H1 (cell line): ENCODE measurements at regions not wholly inside any gene's neighbourhood (a gene's known extent, or its start where the extent isn't known, plus 50 kb on each side); places are given as distances from the start of the nearest gene placed in this dataset.

Experiments
- CTCF ChIA-PET: fragments of 300-600 bp; sonication (Branson Sonifier 250); formaldehyde crosslinking; loops from one replicate; lab custom pipeline; 2021; ENCODE audit not compliant: partially characterized antibody; lab: Charles Lee
- POLR2A ChIA-PET: fragments of 300-600 bp; sonication (Branson Sonifier 250); formaldehyde crosslinking; loops from one replicate; lab custom pipeline; 2021; ENCODE audit warnings: inconsistent platforms; ENCODE audit not compliant: partially characterized antibody; lab: Charles Lee
- DNase-seq, 2 experiments: peaks; one replicate each; pipeline versions ENCODE4 v3.0.0 to v3.0.0-alpha.2; 2010 to 2022; ENCODE audit warnings: low spot score in 2 of 2, low read depth in 1 of 2, mixed read lengths in 1 of 2
- FAIRE-seq: peaks from 2 replicates; lab custom pipeline; 2011; peaks lifted over from hg19 to GRCh38; lab: Jason Lieb, UNC
- H2AFZ ChIP-seq: 2 replicates; pipeline ENCODE4 v1.8.1; 2012; ENCODE audit warnings: low read length, inconsistent platforms
- H2AK5ac ChIP-seq: 2 replicates; pipeline ENCODE4 v1.6.1; 2013; ENCODE audit warnings: low read depth, low read length
- H2BK120ac ChIP-seq: replicated peaks from 2 replicates; pipeline ENCODE3; 2013; ENCODE audit warnings: low read depth, low read length, inconsistent platforms
- H2BK12ac ChIP-seq: 2 replicates; pipeline ENCODE4 v1.6.1; 2013; ENCODE audit warnings: low read depth, low read length
- H2BK15ac ChIP-seq: 2 replicates; pipeline ENCODE4 v1.6.1; 2013; ENCODE audit warnings: low read length
- H2BK20ac ChIP-seq: 2 replicates; pipeline ENCODE4 v1.6.1; 2013; ENCODE audit warnings: low read length
- H2BK5ac ChIP-seq: 2 replicates; pipeline ENCODE4 v1.6.1; 2013; ENCODE audit warnings: low read depth, low read length
- H3K14ac ChIP-seq: 2 replicates; pipeline ENCODE4 v1.6.1; 2013; ENCODE audit warnings: inconsistent platforms; ENCODE audit not compliant: insufficient read length
- H3K18ac ChIP-seq: 2 replicates; pipeline ENCODE4 v1.6.1; 2013; ENCODE audit warnings: low read length; ENCODE audit errors: extremely low read depth
- H3K23ac ChIP-seq: 2 replicates; pipeline ENCODE4 v1.6.1; 2013; ENCODE audit warnings: inconsistent platforms; ENCODE audit not compliant: insufficient read length
- H3K23me2 ChIP-seq: 2 replicates; pipeline ENCODE4 v1.6.1; 2013; ENCODE audit warnings: low read depth, low read length
- H3K27ac ChIP-seq: 2 replicates; pipeline ENCODE4 v1.6.1; 2011; ENCODE audit warnings: low read depth, low read length, inconsistent platforms
- H3K27me3 ChIP-seq, 4 experiments: replicated peaks in 1 of 4; 1 replicate in 1 of 4; 2 replicates in 3 of 4; pipeline versions ENCODE4 v1.6.1 to v1.8.1; 2011 to 2013; ENCODE audit warnings: low read length in 3 of 4, mild to moderate bottlenecking in 3 of 4, inconsistent platforms in 2 of 4, mixed read lengths in 2 of 4, moderate library complexity in 1 of 4; ENCODE audit not compliant: control insufficient read depth in 3 of 4, insufficient read depth in 3 of 4; ENCODE audit errors: extremely low read depth in 1 of 4
- H3K36me3 ChIP-seq, 4 experiments: 2 replicates each; pipeline versions ENCODE4 v1.6.1 to v1.8.1; 2011 to 2013; ENCODE audit warnings: mild to moderate bottlenecking in 4 of 4, low read length in 3 of 4, moderate library complexity in 2 of 4, control low read depth in 1 of 4, inconsistent platforms in 1 of 4; ENCODE audit not compliant: insufficient read depth in 4 of 4, control insufficient read depth in 2 of 4
- H3K4ac ChIP-seq: replicated peaks from 2 replicates; pipeline ENCODE3; 2013; ENCODE audit warnings: low read length, low read depth, mixed read lengths, inconsistent platforms; ENCODE audit not compliant: insufficient read length
- H3K4me1 ChIP-seq, 4 experiments: replicated peaks in 1 of 4; 1 replicate in 1 of 4; 2 replicates in 3 of 4; pipeline versions ENCODE4 v1.6.1 to v1.8.1; 2011 to 2013; ENCODE audit warnings: low read length in 3 of 4, inconsistent platforms in 2 of 4, mixed read lengths in 1 of 4; ENCODE audit not compliant: insufficient read depth in 4 of 4, control insufficient read depth in 3 of 4
- H3K4me2 ChIP-seq, 2 experiments: 2 replicates each; pipeline versions ENCODE4 v1.6.1 to v1.8.1; 2011 to 2013; ENCODE audit warnings: low read depth in 2 of 2, low read length in 2 of 2, control low read depth in 1 of 2, inconsistent platforms in 1 of 2, mild to moderate bottlenecking in 1 of 2; ENCODE audit not compliant: insufficient read depth in 1 of 2
- H3K4me3 ChIP-seq, 4 experiments: fragments of 200-600, 300-600 bp in 1 of 4; sonication (generic), shearing (Covaris generic), sonication (Bioruptor Twin) in 1 of 4; 2 replicates each; pipeline versions ENCODE4 v1.5.1 to v1.8.1; 2011 to 2016; ENCODE audit warnings: low read length in 4 of 4, low read depth in 3 of 4, control low read depth in 2 of 4, inconsistent platforms in 2 of 4, mild to moderate bottlenecking in 2 of 4, mixed read lengths in 1 of 4, moderate library complexity in 1 of 4; ENCODE audit not compliant: insufficient read depth in 2 of 4; ENCODE audit errors: extremely low read depth in 1 of 4
- H3K56ac ChIP-seq: replicated peaks from 2 replicates; pipeline ENCODE3; 2013; ENCODE audit warnings: low read depth, mild to moderate bottlenecking, mixed read lengths, low read length, inconsistent platforms; ENCODE audit not compliant: insufficient read length
- H3K79me1 ChIP-seq: 2 replicates; pipeline ENCODE4 v1.6.1; 2013; ENCODE audit warnings: low read depth, low read length, control low read depth
- H3K79me2 ChIP-seq, 2 experiments: 2 replicates each; pipeline versions ENCODE4 v1.6.1 to v1.8.1; 2012 to 2013; ENCODE audit warnings: low read length in 2 of 2, mild to moderate bottlenecking in 2 of 2, inconsistent platforms in 1 of 2; ENCODE audit not compliant: insufficient read depth in 2 of 2, control insufficient read depth in 1 of 2
- H3K9ac ChIP-seq, 4 experiments: replicated peaks in 1 of 4; 1 replicate in 1 of 4; 2 replicates in 3 of 4; pipeline versions ENCODE4 v1.6.1 to v1.8.1; 2011 to 2013; ENCODE audit warnings: low read depth in 3 of 4, low read length in 3 of 4, control low read depth in 2 of 4, mild to moderate bottlenecking in 2 of 4, moderate library complexity in 2 of 4, inconsistent platforms in 1 of 4; ENCODE audit errors: extremely low read depth in 1 of 4
- H3K9me3 ChIP-seq, 2 experiments: 2 replicates each; pipeline versions ENCODE4 v1.6.1 to v1.8.1; 2012 to 2013; ENCODE audit warnings: mild to moderate bottlenecking in 2 of 2, moderate library complexity in 2 of 2, control low read depth in 1 of 2, inconsistent platforms in 1 of 2, low read depth in 1 of 2, low read length in 1 of 2, mixed read lengths in 1 of 2; ENCODE audit not compliant: insufficient read depth in 2 of 2
- H4K20me1 ChIP-seq, 2 experiments: replicated peaks in 1 of 2; 2 replicates each; pipeline versions ENCODE3 to v1.8.1; 2011 to 2013; ENCODE audit warnings: inconsistent platforms in 2 of 2, low read length in 2 of 2, mild to moderate bottlenecking in 1 of 2; ENCODE audit not compliant: insufficient read depth in 2 of 2, control insufficient read depth in 1 of 2
- H4K5ac ChIP-seq: 2 replicates; pipeline ENCODE4 v1.6.1; 2013; ENCODE audit warnings: low read length, low read depth, mixed read lengths, inconsistent platforms; ENCODE audit not compliant: insufficient read length
- H4K8ac ChIP-seq: 2 replicates; pipeline ENCODE4 v1.8.0; 2013; ENCODE audit warnings: mild to moderate bottlenecking, moderate library complexity, low read length, inconsistent platforms; ENCODE audit not compliant: insufficient read depth; ENCODE audit errors: extremely low read depth
- H4K91ac ChIP-seq: replicated peaks from 2 replicates; pipeline ENCODE3; 2013; ENCODE audit warnings: low read length, mixed read lengths, inconsistent platforms; ENCODE audit not compliant: insufficient read length
- CTCF ChIP-seq, 3 experiments: IDR thresholded peaks; 1 replicate in 2 of 3; 2 replicates in 1 of 3; pipeline versions ENCODE4 v1.5.1 to v1.6.1; 2011; ENCODE audit warnings: low read length in 3 of 3, mild to moderate bottlenecking in 3 of 3, inconsistent platforms in 2 of 3, low read depth in 1 of 3, moderate library complexity in 1 of 3; ENCODE audit not compliant: insufficient read depth in 1 of 3; ENCODE audit errors: control extremely low read depth in 1 of 3
- GABPA ChIP-seq: IDR thresholded peaks from 2 replicates; pipeline ENCODE4 v1.6.1; 2011; ENCODE audit warnings: mild to moderate bottlenecking, low read length, moderate library complexity, borderline replicate concordance; ENCODE audit not compliant: insufficient read depth
- HDAC2 ChIP-seq, 2 experiments: fragments of 300-600 bp in 1 of 2; sonication (generic) in 1 of 2; IDR thresholded peaks; 2 replicates each; pipeline ENCODE4 v1.6.1; 2011 to 2012; ENCODE audit warnings: low read depth in 2 of 2, low read length in 2 of 2, mild to moderate bottlenecking in 2 of 2, moderate library complexity in 2 of 2, borderline replicate concordance in 1 of 2, inconsistent platforms in 1 of 2
- JUND ChIP-seq: IDR thresholded peaks from 2 replicates; pipeline ENCODE4 v1.6.1; 2011; ENCODE audit warnings: mild to moderate bottlenecking, improper control_type of control experiment, low read length
- KDM4A ChIP-seq: IDR thresholded peaks from one replicate; pipeline ENCODE4 v1.7.1; 2012; ENCODE audit warnings: low read depth, mild to moderate bottlenecking, moderate library complexity, low read length, inconsistent platforms; ENCODE audit not compliant: severe bottlenecking
- NRF1 ChIP-seq: IDR thresholded peaks from 2 replicates; pipeline ENCODE4 v1.6.1; 2011; ENCODE audit warnings: mild to moderate bottlenecking, low read depth, low read length, improper control_type of control experiment
- PHF8 ChIP-seq: fragments of 200-600 bp; sonication (generic); conservative IDR thresholded peaks from 2 replicates; pipeline ENCODE4 v1.7.1; 2012; ENCODE audit warnings: low read depth, mild to moderate bottlenecking, inconsistent platforms, low read length, moderate library complexity
- SIRT6 ChIP-seq: IDR thresholded peaks from one replicate; pipeline ENCODE4 v1.7.1; 2012; ENCODE audit warnings: low read length, inconsistent platforms
- SP4 ChIP-seq: IDR thresholded peaks from 2 replicates; pipeline ENCODE4 v1.6.1; 2012; ENCODE audit warnings: low read length, inconsistent platforms
- ZNF274 ChIP-seq: IDR thresholded peaks from 2 replicates; pipeline ENCODE4 v1.7.0; 2012; ENCODE audit warnings: low read length, borderline replicate concordance; ENCODE audit errors: extremely low read depth
- WGBS, 2 experiments: shearing (Covaris generic) in 1 of 2; methylation state at CpG; one replicate each; pipeline versions ENCODE4 v1.1.6 to v1.1.7; 2013 to 2015; ENCODE audit warnings: low lambda C conversion rate in 2 of 2, mixed read lengths in 2 of 2, inconsistent platforms in 1 of 2, low coverage in 1 of 2, missing lambda C conversion rate in 1 of 2; ENCODE audit not compliant: insufficient replicate concordance in 2 of 2, insufficient coverage in 1 of 2, insufficient read length in 1 of 2; ENCODE audit errors: extremely low coverage in 1 of 2, missing lambda C conversion rate in 1 of 2; 5-methylcytosine and 5-hydroxymethylcytosine counted together

GRCh38 chr20:16178546-16179135 lies 394.6 kb downstream of the KIF16B start:
- no peaks in the 10 kb centered on the region for H3K9me3 ChIP-seq
- 100% methylated on average over 5 of the region's 5 CpGs; no CpG with 5 or more reads in 1 of the 2 experiments for WGBS, 2 experiments
- no peak overlapping the region for H4K91ac ChIP-seq
- no peak overlapping the region for H2BK120ac ChIP-seq
- H3K4ac ChIP-seq: no peak overlapping the region
- no peak overlapping the region for H2BK15ac ChIP-seq
- H3K27ac ChIP-seq: no peak overlapping the region
- ChIA-PET POLR2A (no interaction called here), CTCF (interaction anchor here (1.1 to 1.2 kb wide), 2 partner anchors 12 to 14 kb away, joined by 3 read pairs; no protein-coding TSS in a partner anchor)
- H2BK5ac ChIP-seq: no peak overlapping the region
- H2AK5ac ChIP-seq: no peak overlapping the region
- H3K23me2 ChIP-seq: no peaks in the 10 kb centered on the region
- no peaks in the 10 kb centered on the region for H3K4me1 ChIP-seq
- H3K56ac ChIP-seq: no peak overlapping the region
- DNase-seq (no peak), FAIRE-seq (no peak)
- no peaks in the 10 kb centered on the region for H3K79me2 ChIP-seq
- no peak overlapping the region for H3K9ac ChIP-seq
- H2BK20ac ChIP-seq: no peak overlapping the region
- no peak overlapping the region for H3K4me3 ChIP-seq
- H3K23ac ChIP-seq: no peak overlapping the region
- H3K79me1 ChIP-seq: no peaks in the 10 kb centered on the region
- H3K27me3 ChIP-seq: no peaks in the 10 kb centered on the region
- H3K36me3 ChIP-seq: no peaks in the 10 kb centered on the region
- no peak overlapping the region for H2BK12ac ChIP-seq
- no peak overlapping the region for H2AFZ ChIP-seq
- H3K4me2 ChIP-seq: no peak overlapping the region
- no peak overlapping the region for H4K5ac ChIP-seq
- no peak overlapping the region for H3K18ac ChIP-seq
- H4K8ac ChIP-seq: no peak overlapping the region
- no peaks in the 10 kb centered on the region for H4K20me1 ChIP-seq
- no peak overlapping the region for H3K14ac ChIP-seq
- no peak for TF ChIP-seq ZNF274
- TF ChIP-seq CTCF (IDR thresholded peaks at IDR 0.05; ENCODE audit: control extremely low read depth in 1 of 3, insufficient read depth in 1 of 3, low read depth in 1 of 3, low read length in 3 of 3): no peak
- TF ChIP-seq GABPA: no peak
- no peak for TF ChIP-seq HDAC2 (IDR thresholded peaks at IDR 0.05; ENCODE audit: borderline replicate concordance in 1 of 2, low read depth in 2 of 2, low read length in 2 of 2)
- TF ChIP-seq SP4: no peak
- no peak for TF ChIP-seq PHF8
- TF ChIP-seq NRF1: no peak
- TF ChIP-seq KDM4A: no peak
- no peak for TF ChIP-seq JUND
- TF ChIP-seq SIRT6: no peak
